Liver (tissue), 8 donors: ENCODE measurements at regions not wholly inside any gene's neighbourhood (a gene's known extent, or its start where the extent isn't known, plus 50 kb on each side); places are given as distances from the start of the nearest gene placed in this dataset.

ENCODE experiments used
- DNase-seq: peaks from one replicate; pipeline ENCODE4 v3.0.0-alpha.2; 2017; ENCODE audit warnings: low spot score
- H3K27ac ChIP-seq, 2 donors: one replicate each; pipeline ENCODE4 v1.7.0; 2013; ENCODE audit warnings: inconsistent platforms in 2 of 2, low read length in 2 of 2, control low read depth in 1 of 2, low read depth in 1 of 2, mild to moderate bottlenecking in 1 of 2
- H3K27me3 ChIP-seq, 4 donors: one replicate each; pipeline versions ENCODE4 v1.6.1 to v1.7.0; 2013; ENCODE audit warnings: low read length in 3 of 4, inconsistent platforms in 1 of 4, mild to moderate bottlenecking in 1 of 4, moderate library complexity in 1 of 4; ENCODE audit not compliant: control insufficient read depth in 4 of 4, insufficient read depth in 4 of 4
- H3K36me3 ChIP-seq, 4 donors: one replicate each; pipeline versions ENCODE4 v1.6.1 to v1.7.0; 2013; ENCODE audit warnings: low read length in 3 of 4, mild to moderate bottlenecking in 3 of 4, low read depth in 1 of 4, moderate library complexity in 1 of 4; ENCODE audit not compliant: control insufficient read depth in 4 of 4, insufficient read depth in 3 of 4
- H3K4me1 ChIP-seq, 4 donors: one replicate each; pipeline versions ENCODE4 v1.6.1 to v1.7.0; 2013; ENCODE audit warnings: low read length in 3 of 4, mild to moderate bottlenecking in 3 of 4, moderate library complexity in 1 of 4; ENCODE audit not compliant: control insufficient read depth in 4 of 4, insufficient read depth in 4 of 4
- H3K4me3 ChIP-seq, 3 donors: one replicate each; pipeline versions ENCODE4 v1.6.1 to v1.7.0; 2013; ENCODE audit warnings: low read length in 3 of 3, control low read depth in 1 of 3, low read depth in 1 of 3, mild to moderate bottlenecking in 1 of 3
- H3K9ac ChIP-seq, 2 donors: one replicate each; pipeline ENCODE4 v1.7.0; 2013; ENCODE audit warnings: low read length in 2 of 2, mild to moderate bottlenecking in 2 of 2, moderate library complexity in 2 of 2, control low read depth in 1 of 2, low read depth in 1 of 2
- H3K9me3 ChIP-seq, 4 donors: one replicate each; pipeline versions ENCODE4 v1.6.1 to v1.7.0; 2013; ENCODE audit warnings: low read length in 3 of 4; ENCODE audit not compliant: control insufficient read depth in 4 of 4
- ATF3 ChIP-seq: IDR thresholded peaks from 2 replicates; pipeline ENCODE4 v1.6.1; 2016; ENCODE audit warnings: antibody characterized with exemption
- CTCF ChIP-seq: fragments of 150-350 bp; IDR thresholded peaks from 2 replicates; pipeline ENCODE4 v1.5.1; 2017; ENCODE audit warnings: improper control_type of control experiment, low read depth, low read length; ENCODE audit not compliant: missing input control
- EGR1 ChIP-seq, 2 donors: IDR thresholded peaks; 2 replicates each; pipeline ENCODE4 v1.6.1; 2016 to 2018; ENCODE audit warnings: antibody characterized with exemption in 2 of 2, low read depth in 2 of 2
- FOXA1 ChIP-seq: IDR thresholded peaks from 2 replicates; pipeline ENCODE4 v1.6.1; 2016; ENCODE audit warnings: antibody characterized with exemption
- FOXA2 ChIP-seq: IDR thresholded peaks from 2 replicates; pipeline ENCODE4 v1.6.1; 2016; ENCODE audit warnings: antibody characterized with exemption
- GABPA ChIP-seq, 2 donors: IDR thresholded peaks in 1 of 2; conservative IDR thresholded peaks in 1 of 2; 2 replicates each; pipeline ENCODE4 v1.6.1; 2016; ENCODE audit warnings: antibody characterized with exemption in 2 of 2, mild to moderate bottlenecking in 1 of 2, moderate library complexity in 1 of 2
- HNF4A ChIP-seq, 2 donors: conservative IDR thresholded peaks; 2 replicates each; pipeline ENCODE4 v1.6.1; 2016; ENCODE audit warnings: antibody characterized with exemption in 2 of 2, mild to moderate bottlenecking in 2 of 2
- HNF4G ChIP-seq: IDR thresholded peaks from 2 replicates; pipeline ENCODE4 v1.6.1; 2016; ENCODE audit warnings: antibody characterized with exemption
- JUND ChIP-seq, 2 donors: IDR thresholded peaks; 2 replicates each; pipeline ENCODE4 v1.6.1; 2016; ENCODE audit warnings: antibody characterized with exemption in 2 of 2
- MAX ChIP-seq: IDR thresholded peaks from 2 replicates; pipeline ENCODE4 v1.6.1; 2016; ENCODE audit warnings: antibody characterized with exemption
- NR2F2 ChIP-seq: IDR thresholded peaks from 2 replicates; pipeline ENCODE4 v1.6.1; 2016; ENCODE audit warnings: antibody characterized with exemption
- RAD21 ChIP-seq, 2 donors: IDR thresholded peaks; 2 replicates each; pipeline ENCODE4 v1.6.1; 2016; ENCODE audit warnings: antibody characterized with exemption in 2 of 2, mild to moderate bottlenecking in 2 of 2
- RXRA ChIP-seq, 2 donors: IDR thresholded peaks; 2 replicates each; pipeline ENCODE4 v1.6.1; 2017 to 2018; ENCODE audit warnings: antibody characterized with exemption in 2 of 2, mild to moderate bottlenecking in 1 of 2
- SP1 ChIP-seq: IDR thresholded peaks from 2 replicates; pipeline ENCODE4 v1.6.1; 2018; ENCODE audit warnings: antibody characterized with exemption, mild to moderate bottlenecking
- YY1 ChIP-seq: IDR thresholded peaks from 2 replicates; pipeline ENCODE4 v1.6.1; 2016; ENCODE audit warnings: antibody characterized with exemption, mild to moderate bottlenecking
- ZBTB33 ChIP-seq: IDR thresholded peaks from 2 replicates; pipeline ENCODE4 v1.6.1; 2016; ENCODE audit warnings: antibody characterized with exemption
- WGBS: extraction: QIAGEN DNeasy Blood & Tissue Kit; methylation state at CpG from one replicate; pipeline ENCODE4 v1.1.7; 2013; 5-methylcytosine and 5-hydroxymethylcytosine counted together
- donor health status: healthy.
- donor health status: healthy.
- donor health status: healthy.
- donor health status: healthy.
- donor health status: healthy.

GRCh38 chr2:191738667-191739066, 60.7 kb downstream of the NABP1 start:
- no peak overlapping the region for H3K4me3 ChIP-seq
- no peaks in the 10 kb centered on the region for H3K9me3 ChIP-seq
- 86% methylated on average over 3 of the region's 3 CpGs for WGBS
- no peaks in the 10 kb centered on the region for H3K4me1 ChIP-seq
- no peak overlapping the region for H3K27ac ChIP-seq
- H3K9ac ChIP-seq: no peak overlapping the region
- no peak for TF ChIP-seq FOXA2
- TF ChIP-seq FOXA1: no peak
- TF ChIP-seq HNF4A (conservative IDR thresholded peaks at IDR 0.05): no peak
- no peak for TF ChIP-seq JUND (IDR thresholded peaks at IDR 0.05)
- TF ChIP-seq NR2F2: no peak
- no peak for TF ChIP-seq HNF4G
- TF ChIP-seq ZBTB33: no peak
- TF ChIP-seq ATF3: no peak
- no peak for TF ChIP-seq YY1
- TF ChIP-seq RAD21 (IDR thresholded peaks at IDR 0.05): no peak
- no peaks in the 10 kb centered on the region for H3K27me3 ChIP-seq
- no peaks in the 10 kb centered on the region for H3K36me3 ChIP-seq
- no peak for DNase-seq

GRCh38 chr2:191739194-191739593, 61.3 kb downstream of the NABP1 start:
- TF ChIP-seq HNF4A (conservative IDR thresholded peaks at IDR 0.05) (no peak), EGR1 (IDR thresholded peaks at IDR 0.05; ENCODE audit: low read depth in 2 of 2) (no peak), RAD21 (IDR thresholded peaks at IDR 0.05) (no peak), JUND (IDR thresholded peaks at IDR 0.05) (no peak), SP1 (no peak), HNF4G (no peak), RXRA (IDR thresholded peaks at IDR 0.05) (no peak), FOXA2 (no peak), FOXA1 (no peak), GABPA (IDR thresholded peaks at IDR 0.05 in 1 of 2, conservative IDR thresholded peaks at IDR 0.05 in 1 of 2) (no peak)
- H3K36me3 ChIP-seq: no peaks in the 10 kb centered on the region
- H3K27me3 ChIP-seq: no peaks in the 10 kb centered on the region
- no peak overlapping the region for H3K9ac ChIP-seq
- no peaks in the 10 kb centered on the region for H3K9me3 ChIP-seq
- H3K4me3 ChIP-seq: no peak overlapping the region
- H3K4me1 ChIP-seq: no peaks in the 10 kb centered on the region
- WGBS: 85% methylated on average over 3 of the region's 3 CpGs
- DNase-seq: no peak
- no peak overlapping the region for H3K27ac ChIP-seq

- Histone ChIP-seq H3K4me1 (no peaks in the 10 kb centered on the region), H3K9ac (no peak overlapping the region), H3K9me3 (no peaks in the 10 kb centered on the region), H3K27ac (no peak overlapping the region), H3K27me3 (no peaks in the 10 kb centered on the region), H3K4me3 (no peak overlapping the region), H3K36me3 (no peaks in the 10 kb centered on the region)
- no peak for DNase-seq
- TF ChIP-seq HNF4G (no peak), NR2F2 (no peak), YY1 (no peak), CTCF (no peak), MAX (no peak), FOXA2 (no peak), JUND (IDR thresholded peaks at IDR 0.05) (no peak), EGR1 (IDR thresholded peaks at IDR 0.05; ENCODE audit: low read depth in 2 of 2) (no peak), SP1 (no peak)
These were observed 62.1 kb downstream of the NABP1 start for GRCh38 chr2:191740016-191740419.
